ENCODE measurements at regions not wholly inside any gene's neighbourhood (a gene's known extent, or its start where the extent isn't known, plus 50 kb on each side); places are given as distances from the start of the nearest gene placed in this dataset.
A peak's percentile ranks its signal among the peaks of the same experiment; 100 is the strongest.

- DNase-seq (no peak), ATAC-seq (ENCODE audit: low FRiP score) (peak; percentile 64)
- H3K36me3 ChIP-seq (ENCODE audit: control insufficient read depth in 1 of 2, insufficient read depth in 2 of 2, low read length in 1 of 2): no peaks in the 10 kb centered on the region
- H3K9me3 ChIP-seq (ENCODE audit: control insufficient read depth, low read length): no peaks in the 10 kb centered on the region
- 69 to 73% methylated on average over 4 of the region's 4 CpGs for WGBS, 2 donors
- H3K27ac ChIP-seq (ENCODE audit: low read depth in 1 of 2, low read length in 2 of 2): no peak overlapping the region
- intact Hi-C loops (cut with DNase I): loop anchor here in 1 of 2 donors (10.0 kb wide), 1 partner anchor 197 kb away; no protein-coding TSS in a partner anchor
- H3K4me3 ChIP-seq (ENCODE audit: low read length in 2 of 2): no peak overlapping the region
- H3K4me1 ChIP-seq (ENCODE audit: control insufficient read depth in 1 of 2, insufficient read depth in 2 of 2, low read length in 2 of 2): no peaks in the 10 kb centered on the region
- H3K27me3 ChIP-seq (ENCODE audit: control insufficient read depth in 1 of 2, insufficient read depth in 2 of 2, low read length in 1 of 2): no peaks in the 10 kb centered on the region
Measured at GRCh38 chr12:77727442-77728001, 103.2 kb upstream of the NAV3 start.

GRCh38 chr12:77725611-77726010 is 105.1 kb upstream of the NAV3 start:
- intact Hi-C loops (cut with DNase I): loop anchor here in 1 of 2 donors (10.0 kb wide), 1 partner anchor 199 kb away; no protein-coding TSS in a partner anchor
- WGBS, 2 donors: 67 to 83% methylated on average over 3 of the region's 3 CpGs

DNA sequence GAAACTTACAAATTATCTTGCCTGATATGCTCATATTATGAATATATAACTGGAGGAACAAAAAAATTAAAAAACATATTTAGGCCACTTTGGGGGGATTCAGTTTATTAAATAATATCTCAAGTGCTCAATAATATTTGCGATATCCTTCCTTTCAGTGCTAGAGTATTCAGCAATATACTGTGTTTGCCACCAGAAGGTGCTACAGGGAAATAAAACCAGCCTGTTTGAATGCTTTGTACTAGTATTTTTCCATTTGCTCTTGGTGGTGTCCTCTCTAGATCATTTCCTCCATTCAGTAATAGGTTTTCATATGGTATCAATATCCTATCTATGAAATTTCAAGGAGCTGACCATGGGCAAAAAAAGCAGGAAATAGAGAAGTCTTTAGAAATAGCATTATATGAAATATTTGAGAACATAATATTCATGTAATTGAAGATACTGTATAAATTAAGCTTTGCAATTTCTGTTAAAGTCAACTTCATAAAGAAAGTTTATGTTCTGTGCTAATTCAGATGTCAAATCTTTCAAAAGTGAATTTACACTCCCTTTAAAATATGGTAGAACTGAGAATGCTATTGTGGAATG is 106.2 kb upstream of the NAV3 start:
- no peak overlapping the region for H3K27ac ChIP-seq (ENCODE audit: low read depth in 1 of 2, low read length in 2 of 2)
- H3K4me3 ChIP-seq (ENCODE audit: low read length in 2 of 2): no peak overlapping the region
- DNase-seq: no peak
- 49 to 57% methylated on average over 1 of the region's 1 CpG for WGBS, 2 donors
- peak; percentile 65 for ATAC-seq (ENCODE audit: low FRiP score)
- H3K9me3 ChIP-seq (ENCODE audit: control insufficient read depth, low read length): no peaks in the 10 kb centered on the region
- H3K4me1 ChIP-seq (ENCODE audit: control insufficient read depth in 1 of 2, insufficient read depth in 2 of 2, low read length in 2 of 2): no peaks in the 10 kb centered on the region
- H3K27me3 ChIP-seq (ENCODE audit: control insufficient read depth in 1 of 2, insufficient read depth in 2 of 2, low read length in 1 of 2): no peaks in the 10 kb centered on the region
- no peaks in the 10 kb centered on the region for H3K36me3 ChIP-seq (ENCODE audit: control insufficient read depth in 1 of 2, insufficient read depth in 2 of 2, low read length in 1 of 2)
- intact Hi-C loops (cut with DNase I): loop anchor here (5.0 to 10.0 kb wide), 2 partner anchors 200 to 203 kb away; no protein-coding TSS in a partner anchor

More at GRCh38 chr12:77725611-77726010, 105.1 kb upstream of the NAV3 start:
- Histone ChIP-seq H3K4me3 (ENCODE audit: low read length in 2 of 2) (no peak overlapping the region), H3K36me3 (ENCODE audit: control insufficient read depth in 1 of 2, insufficient read depth in 2 of 2, low read length in 1 of 2) (no peaks in the 10 kb centered on the region), H3K9me3 (ENCODE audit: control insufficient read depth, low read length) (no peaks in the 10 kb centered on the region), H3K27ac (ENCODE audit: low read depth in 1 of 2, low read length in 2 of 2) (no peak overlapping the region), H3K4me1 (ENCODE audit: control insufficient read depth in 1 of 2, insufficient read depth in 2 of 2, low read length in 2 of 2) (no peaks in the 10 kb centered on the region), H3K27me3 (ENCODE audit: control insufficient read depth in 1 of 2, insufficient read depth in 2 of 2, low read length in 1 of 2) (no peaks in the 10 kb centered on the region)
- ATAC-seq (ENCODE audit: low FRiP score) (no peak), DNase-seq (no peak)

DNA sequence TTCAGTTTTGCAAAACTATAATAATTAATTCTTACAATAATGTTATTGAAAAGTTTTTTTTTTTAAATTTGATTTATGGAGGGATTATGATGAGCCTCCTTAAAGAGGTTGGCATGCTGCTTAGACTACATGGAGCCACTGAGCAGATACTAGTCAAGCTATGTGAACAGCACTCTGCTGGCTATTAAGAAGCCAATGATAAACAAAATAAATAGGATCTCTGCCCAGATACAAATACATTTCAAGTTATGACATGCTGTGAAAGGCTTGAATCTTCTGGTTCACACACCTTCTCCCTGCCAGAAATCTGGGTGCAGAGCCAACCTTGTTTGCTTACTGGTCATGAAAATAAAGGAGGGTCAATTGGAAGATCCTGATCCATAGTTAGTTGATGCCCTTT is 107.4 kb upstream of the NAV3 start:
- no peak overlapping the region for H3K27ac ChIP-seq (ENCODE audit: low read depth in 1 of 2, low read length in 2 of 2)
- no peaks in the 10 kb centered on the region for H3K9me3 ChIP-seq (ENCODE audit: control insufficient read depth, low read length)
- H3K4me1 ChIP-seq (ENCODE audit: control insufficient read depth in 1 of 2, insufficient read depth in 2 of 2, low read length in 2 of 2): no peaks in the 10 kb centered on the region
- DNase-seq (no peak), ATAC-seq (ENCODE audit: low FRiP score) (no peak)
- no peaks in the 10 kb centered on the region for H3K36me3 ChIP-seq (ENCODE audit: control insufficient read depth in 1 of 2, insufficient read depth in 2 of 2, low read length in 1 of 2)
- intact Hi-C loops (cut with DNase I): loop anchor here (5.0 to 10.0 kb wide), 2 partner anchors 201 to 204 kb away; no protein-coding TSS in a partner anchor
- no peak overlapping the region for H3K4me3 ChIP-seq (ENCODE audit: low read length in 2 of 2)
- no peaks in the 10 kb centered on the region for H3K27me3 ChIP-seq (ENCODE audit: control insufficient read depth in 1 of 2, insufficient read depth in 2 of 2, low read length in 1 of 2)

- Histone ChIP-seq H3K4me3 (ENCODE audit: low read length in 2 of 2) (no peak overlapping the region), H3K36me3 (ENCODE audit: control insufficient read depth in 1 of 2, insufficient read depth in 2 of 2, low read length in 1 of 2) (no peaks in the 10 kb centered on the region), H3K27ac (ENCODE audit: low read depth in 1 of 2, low read length in 2 of 2) (no peak overlapping the region), H3K27me3 (ENCODE audit: control insufficient read depth in 1 of 2, insufficient read depth in 2 of 2, low read length in 1 of 2) (no peaks in the 10 kb centered on the region), H3K9me3 (ENCODE audit: control insufficient read depth, low read length) (no peaks in the 10 kb centered on the region), H3K4me1 (ENCODE audit: control insufficient read depth in 1 of 2, insufficient read depth in 2 of 2, low read length in 2 of 2) (no peaks in the 10 kb centered on the region)
- ATAC-seq (ENCODE audit: low FRiP score) (no peak), DNase-seq (no peak)
- intact Hi-C loops (cut with DNase I): loop anchor here (5.0 to 10.0 kb wide), 2 partner anchors 202 to 205 kb away; no protein-coding TSS in a partner anchor
Measured at GRCh38 chr12:77722536-77722935, 108.2 kb upstream of the NAV3 start.

- no peaks in the 10 kb centered on the region for H3K27me3 ChIP-seq (ENCODE audit: control insufficient read depth in 1 of 2, insufficient read depth in 2 of 2, low read length in 1 of 2)
- H3K9me3 ChIP-seq (ENCODE audit: control insufficient read depth, low read length): no peaks in the 10 kb centered on the region
- DNase-seq: no peak
- no peak for ATAC-seq (ENCODE audit: low FRiP score)
- no peaks in the 10 kb centered on the region for H3K36me3 ChIP-seq (ENCODE audit: control insufficient read depth in 1 of 2, insufficient read depth in 2 of 2, low read length in 1 of 2)
- H3K27ac ChIP-seq (ENCODE audit: low read depth in 1 of 2, low read length in 2 of 2): no peak overlapping the region
- H3K4me3 ChIP-seq (ENCODE audit: low read length in 2 of 2): no peak overlapping the region
- H3K4me1 ChIP-seq (ENCODE audit: control insufficient read depth in 1 of 2, insufficient read depth in 2 of 2, low read length in 2 of 2): no peaks in the 10 kb centered on the region
- 15 to 37% methylated on average over 2 of the region's 2 CpGs for WGBS, 2 donors
- intact Hi-C loops (cut with DNase I): loop anchor here (5.0 to 10.0 kb wide), 2 partner anchors 205 to 207 kb away; no protein-coding TSS in a partner anchor
Measured at GRCh38 chr12:77720258-77720657, 110.4 kb upstream of the NAV3 start.

DNA sequence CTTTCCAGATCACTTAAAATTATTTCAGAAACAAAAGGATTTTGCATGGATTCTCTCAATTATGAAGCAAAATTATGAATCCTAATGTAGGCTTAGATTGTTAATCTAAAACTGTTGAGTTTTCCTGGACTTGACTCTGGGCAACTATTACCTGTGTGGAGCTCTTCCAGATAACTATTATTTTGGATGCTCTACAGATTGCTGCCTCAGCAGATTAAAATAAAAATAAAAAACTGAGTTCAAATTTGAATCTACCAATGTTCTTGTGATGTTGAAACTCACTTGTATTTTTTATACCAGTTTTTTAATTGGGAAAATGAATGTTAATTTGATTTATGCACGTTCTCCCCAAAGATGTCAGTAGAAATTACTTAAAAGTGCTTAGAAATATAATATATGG is 120.5 kb upstream of the NAV3 start:
- no peak for DNase-seq
- no peak for ATAC-seq (ENCODE audit: low FRiP score)
- Histone ChIP-seq H3K4me3 (ENCODE audit: low read length in 2 of 2) (no peak overlapping the region), H3K27ac (ENCODE audit: low read depth in 1 of 2, low read length in 2 of 2) (no peak overlapping the region), H3K4me1 (ENCODE audit: control insufficient read depth in 1 of 2, insufficient read depth in 2 of 2, low read length in 2 of 2) (no peaks in the 10 kb centered on the region), H3K27me3 (ENCODE audit: control insufficient read depth in 1 of 2, insufficient read depth in 2 of 2, low read length in 1 of 2) (no peaks in the 10 kb centered on the region), H3K9me3 (ENCODE audit: control insufficient read depth, low read length) (no peaks in the 10 kb centered on the region), H3K36me3 (ENCODE audit: control insufficient read depth in 1 of 2, insufficient read depth in 2 of 2, low read length in 1 of 2) (no peaks in the 10 kb centered on the region)
- 67 to 75% methylated on average over 1 of the region's 1 CpG for WGBS, 2 donors
- intact Hi-C loops (cut with DNase I): no loop called here

GRCh38 chr12:77697126-77697525 is 133.6 kb upstream of the NAV3 start:
- Histone ChIP-seq H3K4me3 (ENCODE audit: low read length in 2 of 2) (no peak overlapping the region), H3K36me3 (ENCODE audit: control insufficient read depth in 1 of 2, insufficient read depth in 2 of 2, low read length in 1 of 2) (no peaks in the 10 kb centered on the region), H3K4me1 (ENCODE audit: control insufficient read depth in 1 of 2, insufficient read depth in 2 of 2, low read length in 2 of 2) (no peaks in the 10 kb centered on the region), H3K9me3 (ENCODE audit: control insufficient read depth, low read length) (no peaks in the 10 kb centered on the region), H3K27ac (ENCODE audit: low read depth in 1 of 2, low read length in 2 of 2) (no peak overlapping the region), H3K27me3 (ENCODE audit: control insufficient read depth in 1 of 2, insufficient read depth in 2 of 2, low read length in 1 of 2) (no peaks in the 10 kb centered on the region)
- ATAC-seq (ENCODE audit: low FRiP score) (no peak), DNase-seq (no peak)
- 92 to 93% methylated on average over 1 of the region's 1 CpG for WGBS, 2 donors
- intact Hi-C loops (cut with DNase I): no loop called here

- intact Hi-C loops (cut with DNase I): no loop called here
- Histone ChIP-seq H3K4me1 (ENCODE audit: control insufficient read depth in 1 of 2, insufficient read depth in 2 of 2, low read length in 2 of 2) (no peaks in the 10 kb centered on the region), H3K4me3 (ENCODE audit: low read length in 2 of 2) (no peak overlapping the region), H3K36me3 (ENCODE audit: control insufficient read depth in 1 of 2, insufficient read depth in 2 of 2, low read length in 1 of 2) (no peaks in the 10 kb centered on the region), H3K27me3 (ENCODE audit: control insufficient read depth in 1 of 2, insufficient read depth in 2 of 2, low read length in 1 of 2) (no peaks in the 10 kb centered on the region), H3K27ac (ENCODE audit: low read depth in 1 of 2, low read length in 2 of 2) (no peak overlapping the region), H3K9me3 (ENCODE audit: control insufficient read depth, low read length) (no peaks in the 10 kb centered on the region)
- 45 to 54% methylated on average over 2 of the region's 2 CpGs for whole genome bisulfite sequencing, 2 donors
- no peak for ATAC-seq (ENCODE audit: low FRiP score)
- DNase-seq: no peak
Measured at GRCh38 chr12:77696183-77696582, 134.5 kb upstream of the NAV3 start.
